ENCODE measurements at regions not wholly inside any gene's neighbourhood (a gene's known extent, or its start where the extent isn't known, plus 50 kb on each side); places are given as distances from the start of the nearest gene placed in this dataset.

DNA sequence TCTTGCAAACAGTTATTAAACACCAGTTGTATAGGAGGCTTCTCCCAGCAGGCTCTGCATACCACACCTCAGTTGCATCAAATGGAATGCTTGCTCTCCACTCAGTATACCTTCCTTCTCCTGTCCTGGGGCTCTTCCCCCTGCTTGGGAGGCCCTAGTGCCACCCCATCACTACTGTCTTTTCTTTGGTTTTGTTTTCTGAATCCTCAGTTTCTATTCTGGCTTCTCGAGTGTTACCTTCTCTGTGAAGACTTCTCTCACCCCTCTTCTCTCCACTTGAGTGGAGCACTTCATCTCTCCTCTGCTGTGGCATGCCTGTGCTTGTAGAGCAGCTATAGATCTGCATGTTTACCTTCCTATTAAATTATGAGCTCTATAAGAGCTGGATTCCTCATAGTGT lies 75.7 kb upstream of the TPRG1 start:
- H3K36me3 Mint-ChIP-seq (ENCODE audit: low read depth): no peaks in the 10 kb centered on the region
- intact Hi-C loops (cut with micrococcal nuclease): no loop called here
- H3K4me1 Mint-ChIP-seq (ENCODE audit: low read depth): peaks cover 6% of the 10 kb centered on the region
- no peak overlapping the region for H3K4me3 Mint-ChIP-seq
- no peaks in the 10 kb centered on the region for H3K27me3 Mint-ChIP-seq
- H3K27ac Mint-ChIP-seq: no peak overlapping the region
- H3K9me3 Mint-ChIP-seq: no peaks in the 10 kb centered on the region

DNA sequence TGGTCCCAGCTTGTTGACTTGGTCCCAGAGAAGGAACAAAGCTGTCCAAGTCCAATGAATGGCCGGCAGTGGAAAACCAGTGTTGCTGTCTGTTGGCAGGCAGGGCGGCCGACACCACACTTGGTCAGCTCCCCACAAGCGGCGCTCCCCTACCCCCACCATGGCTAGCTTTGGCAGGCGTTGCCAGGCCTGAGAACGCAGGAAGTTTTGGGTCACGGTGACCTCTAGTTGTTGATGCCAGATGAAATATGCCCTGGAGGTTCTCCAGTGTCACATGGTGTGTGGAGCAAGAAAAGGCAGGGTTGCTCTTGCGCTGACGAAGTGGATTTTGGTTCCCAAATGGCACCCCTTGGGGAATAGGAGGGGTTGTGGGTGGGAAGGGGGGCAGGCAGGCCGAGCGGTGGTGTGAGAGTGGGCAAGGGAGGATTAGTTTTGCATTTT lies 72.7 kb upstream of the TPRG1 start:
- intact Hi-C loops (cut with micrococcal nuclease): no loop called here
- no peaks in the 10 kb centered on the region for H3K27me3 Mint-ChIP-seq
- H3K4me1 Mint-ChIP-seq (ENCODE audit: low read depth): peaks cover 6% of the 10 kb centered on the region
- no peak overlapping the region for H3K4me3 Mint-ChIP-seq
- H3K27ac Mint-ChIP-seq: no peak overlapping the region
- H3K36me3 Mint-ChIP-seq (ENCODE audit: low read depth): no peaks in the 10 kb centered on the region
- no peaks in the 10 kb centered on the region for H3K9me3 Mint-ChIP-seq

DNA sequence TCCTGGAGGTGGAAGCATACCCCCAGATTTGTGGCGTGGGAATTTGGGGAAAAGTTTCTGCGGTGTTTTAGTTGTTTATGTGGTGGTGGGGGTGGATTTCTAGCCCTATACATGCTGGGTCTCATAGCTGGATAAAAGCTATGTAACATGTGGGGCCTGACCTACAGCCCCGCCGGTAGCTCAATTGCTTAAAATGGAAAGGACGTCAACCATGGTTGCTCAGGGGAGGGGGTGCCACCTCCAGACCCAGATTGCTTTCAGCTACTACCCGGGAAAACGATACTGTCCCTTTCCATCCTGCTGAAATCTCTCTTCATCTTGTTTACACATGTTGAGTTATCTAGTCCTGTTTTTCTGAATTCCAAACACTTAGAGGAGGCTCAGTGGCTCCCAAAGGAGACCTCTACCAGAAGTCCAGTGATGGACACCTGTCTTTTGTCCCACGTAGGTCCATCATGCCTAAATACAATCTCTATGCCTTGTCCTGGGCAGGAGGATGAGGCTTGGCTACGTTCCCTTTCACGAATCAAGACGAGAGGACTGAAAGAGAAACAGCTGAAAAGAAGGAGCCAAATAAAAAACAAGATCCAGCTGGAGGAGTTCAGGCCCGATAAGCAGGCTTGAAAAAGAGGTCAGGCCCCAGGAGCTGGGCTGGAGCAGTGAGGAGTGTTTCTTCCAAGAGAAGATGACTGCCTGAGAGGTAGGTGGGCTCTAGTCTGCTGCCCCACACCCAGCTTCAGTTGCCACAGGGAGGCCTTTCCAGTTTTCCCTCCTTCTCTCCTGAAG lies 72.1 kb upstream of the TPRG1 start:
- intact Hi-C loops (cut with micrococcal nuclease): no loop called here
- Mint-ChIP-seq H3K27me3 (peaks cover under 1% of the 10 kb centered on the region), H3K4me1 (ENCODE audit: low read depth) (peaks cover 6% of the 10 kb centered on the region), H3K4me3 (no peak overlapping the region), H3K9me3 (no peaks in the 10 kb centered on the region), H3K27ac (no peak overlapping the region), H3K36me3 (ENCODE audit: low read depth) (no peaks in the 10 kb centered on the region)

DNA sequence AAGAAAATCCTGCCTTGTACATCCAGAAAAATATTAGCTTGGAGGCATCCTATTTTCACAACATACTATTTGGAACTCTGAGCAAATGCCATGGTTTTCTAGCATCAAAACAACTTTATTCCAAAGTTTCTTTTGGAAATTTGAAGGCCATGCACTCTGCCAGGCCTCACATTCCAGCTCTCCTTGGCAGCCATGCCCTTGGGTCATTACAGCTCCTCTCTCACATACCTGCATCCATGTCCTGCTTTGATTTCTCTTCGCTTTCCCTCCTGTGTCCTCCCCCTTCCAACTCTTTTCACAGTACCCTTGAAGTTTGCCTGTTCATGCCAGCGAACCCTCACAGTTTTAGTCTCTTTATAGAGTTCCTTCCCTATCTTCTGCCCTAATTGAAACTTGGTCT lies 70.9 kb upstream of the TPRG1 start:
- Mint-ChIP-seq H3K36me3 (ENCODE audit: low read depth) (no peaks in the 10 kb centered on the region), H3K4me3 (no peak overlapping the region), H3K9me3 (no peaks in the 10 kb centered on the region), H3K4me1 (ENCODE audit: low read depth) (peaks cover 6% of the 10 kb centered on the region), H3K27me3 (peaks cover 3% of the 10 kb centered on the region), H3K27ac (no peak overlapping the region)
- intact Hi-C loops (cut with micrococcal nuclease): no loop called here

DNA sequence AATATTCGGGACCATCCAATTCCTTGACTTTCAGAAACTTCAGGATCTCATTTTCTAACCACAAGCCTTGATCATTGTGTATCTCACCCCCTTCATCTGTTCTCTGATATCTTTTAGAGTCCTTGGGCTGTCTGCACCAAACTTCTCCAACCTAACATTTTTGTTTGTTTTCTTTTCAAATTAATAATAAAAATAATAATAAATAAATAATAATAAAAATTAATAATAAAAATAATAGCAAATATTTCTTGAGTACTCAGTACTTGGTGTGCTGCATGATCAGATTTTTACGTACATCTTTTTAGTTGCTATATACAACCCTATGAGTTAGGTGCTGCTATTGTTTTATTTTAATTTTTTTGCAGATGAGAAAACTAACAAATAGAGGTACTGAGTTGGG lies 70.2 kb upstream of the TPRG1 start:
- Mint-ChIP-seq H3K4me1 (ENCODE audit: low read depth) (peaks cover 6% of the 10 kb centered on the region), H3K36me3 (ENCODE audit: low read depth) (no peaks in the 10 kb centered on the region), H3K27ac (no peak overlapping the region), H3K27me3 (peaks cover 3% of the 10 kb centered on the region), H3K9me3 (no peaks in the 10 kb centered on the region), H3K4me3 (no peak overlapping the region)
- intact Hi-C loops (cut with micrococcal nuclease): no loop called here

DNA sequence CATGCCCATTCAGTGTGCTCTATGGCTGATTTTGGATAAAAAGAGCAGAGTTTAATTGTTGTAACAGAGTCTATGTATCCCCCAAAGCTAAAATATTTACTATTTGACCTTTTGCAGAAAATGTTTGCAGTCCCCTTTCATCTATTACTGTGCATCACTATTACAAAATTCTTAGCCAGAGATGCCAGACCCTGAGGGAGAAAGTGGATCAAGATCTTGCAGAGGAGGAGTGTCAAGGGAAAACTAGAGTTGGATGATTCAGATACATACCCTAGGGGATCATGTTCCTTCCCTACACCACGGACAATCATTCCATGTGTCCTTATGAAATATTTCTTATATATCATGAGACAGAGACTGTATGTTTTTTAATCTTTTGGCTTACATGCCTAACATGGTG lies 68.6 kb upstream of the TPRG1 start:
- Mint-ChIP-seq H3K27me3 (peaks cover 3% of the 10 kb centered on the region), H3K9me3 (no peaks in the 10 kb centered on the region), H3K27ac (no peak overlapping the region), H3K4me1 (ENCODE audit: low read depth) (peaks cover 1% of the 10 kb centered on the region), H3K4me3 (no peak overlapping the region), H3K36me3 (ENCODE audit: low read depth) (no peaks in the 10 kb centered on the region)
- intact Hi-C loops (cut with micrococcal nuclease): no loop called here

DNA sequence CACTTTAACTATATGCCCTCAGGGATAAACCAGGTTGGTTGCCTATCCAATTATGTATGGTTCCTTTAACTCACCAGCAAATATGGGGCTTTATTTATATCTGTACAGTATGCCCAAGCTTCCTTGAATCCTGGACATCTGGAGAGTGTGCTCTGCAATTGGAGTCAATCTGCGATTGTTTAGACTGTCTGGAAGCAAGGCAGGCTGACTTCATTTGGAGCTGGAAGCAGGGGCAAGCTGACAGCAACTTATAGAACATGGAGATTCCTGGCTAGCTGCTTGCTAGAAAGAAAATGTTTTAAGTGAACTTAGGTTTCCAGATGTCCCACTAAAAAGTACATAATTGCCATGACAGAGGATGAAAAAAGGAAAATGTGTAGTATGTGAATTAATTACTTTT lies 63.7 kb upstream of the TPRG1 start:
- Mint-ChIP-seq H3K36me3 (ENCODE audit: low read depth) (no peaks in the 10 kb centered on the region), H3K27ac (no peak overlapping the region), H3K9me3 (no peaks in the 10 kb centered on the region), H3K4me1 (ENCODE audit: low read depth) (no peaks in the 10 kb centered on the region), H3K27me3 (peaks cover 9% of the 10 kb centered on the region), H3K4me3 (no peak overlapping the region)
- intact Hi-C loops (cut with micrococcal nuclease): no loop called here

DNA sequence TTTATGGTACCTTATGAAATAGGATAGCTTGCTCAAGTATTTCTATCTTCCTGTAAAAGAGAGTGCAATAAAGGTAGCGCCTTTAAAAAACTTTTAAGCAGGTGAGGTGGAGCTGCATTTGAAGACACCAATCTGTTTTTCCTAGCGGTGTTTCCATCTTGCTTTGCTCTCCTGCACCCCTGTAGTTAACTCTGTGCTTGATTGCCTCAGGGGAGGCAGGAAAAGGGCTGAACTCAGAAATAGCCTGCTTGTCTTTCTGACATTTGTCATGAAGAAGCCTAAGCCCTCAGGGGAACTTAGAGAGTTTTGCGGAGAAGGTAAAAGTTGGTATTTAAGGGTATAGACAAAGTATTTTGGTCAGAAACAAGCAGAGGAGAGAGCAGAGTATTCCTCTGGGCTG lies 63.0 kb upstream of the TPRG1 start:
- peaks cover 9% of the 10 kb centered on the region for H3K27me3 Mint-ChIP-seq
- intact Hi-C loops (cut with micrococcal nuclease): no loop called here
- no peaks in the 10 kb centered on the region for H3K36me3 Mint-ChIP-seq (ENCODE audit: low read depth)
- H3K27ac Mint-ChIP-seq: no peak overlapping the region
- H3K4me1 Mint-ChIP-seq (ENCODE audit: low read depth): no peaks in the 10 kb centered on the region
- H3K9me3 Mint-ChIP-seq: no peaks in the 10 kb centered on the region
- no peak overlapping the region for H3K4me3 Mint-ChIP-seq

DNA sequence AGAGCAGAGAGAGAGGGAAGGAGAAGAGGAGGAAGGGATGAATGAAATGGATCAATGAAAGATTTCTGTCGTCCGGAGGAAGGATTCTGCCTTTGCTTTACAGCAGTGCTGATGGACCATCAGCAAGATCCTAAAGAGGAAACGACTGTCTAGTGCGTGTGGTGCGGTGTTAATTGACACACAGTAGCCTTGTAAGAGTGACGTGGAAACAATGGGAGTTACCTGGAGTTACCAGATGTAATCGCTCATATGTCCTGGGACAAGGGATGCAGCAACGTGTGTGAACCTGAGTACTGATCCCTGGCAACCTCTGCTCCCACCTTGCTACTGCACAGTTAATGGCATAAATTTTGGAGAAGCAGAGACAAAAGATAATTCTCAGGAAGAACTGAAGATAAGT lies 62.6 kb upstream of the TPRG1 start:
- Mint-ChIP-seq H3K4me1 (ENCODE audit: low read depth) (no peaks in the 10 kb centered on the region), H3K27ac (no peak overlapping the region), H3K9me3 (no peaks in the 10 kb centered on the region), H3K36me3 (ENCODE audit: low read depth) (no peaks in the 10 kb centered on the region), H3K4me3 (no peak overlapping the region), H3K27me3 (peaks cover 9% of the 10 kb centered on the region)
- intact Hi-C loops (cut with micrococcal nuclease): no loop called here

DNA sequence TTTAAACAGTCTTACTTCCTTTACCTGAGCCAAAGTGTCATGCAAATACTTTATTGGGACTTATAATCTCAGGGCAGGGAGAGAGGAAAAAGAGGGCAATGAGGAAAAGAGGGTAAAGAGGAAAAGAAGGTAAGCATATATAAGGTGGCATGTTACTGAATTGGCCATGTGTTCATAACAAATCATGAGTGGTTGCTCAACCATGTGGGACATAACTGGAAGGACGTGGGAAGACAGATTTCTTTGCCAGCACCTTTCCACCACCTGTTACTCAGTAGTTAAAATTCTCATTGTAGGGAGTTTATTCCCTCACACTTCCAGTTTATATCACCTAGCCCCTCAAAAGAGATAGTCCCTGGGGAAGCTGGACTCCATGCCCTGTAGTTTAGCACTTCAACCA lies 54.7 kb upstream of the TPRG1 start:
- Mint-ChIP-seq H3K4me3 (no peak overlapping the region), H3K36me3 (ENCODE audit: low read depth) (no peaks in the 10 kb centered on the region), H3K27ac (no peak overlapping the region), H3K9me3 (peaks cover 28% of the 10 kb centered on the region), H3K27me3 (no peaks in the 10 kb centered on the region), H3K4me1 (ENCODE audit: low read depth) (no peaks in the 10 kb centered on the region)
- intact Hi-C loops (cut with micrococcal nuclease): no loop called here

DNA sequence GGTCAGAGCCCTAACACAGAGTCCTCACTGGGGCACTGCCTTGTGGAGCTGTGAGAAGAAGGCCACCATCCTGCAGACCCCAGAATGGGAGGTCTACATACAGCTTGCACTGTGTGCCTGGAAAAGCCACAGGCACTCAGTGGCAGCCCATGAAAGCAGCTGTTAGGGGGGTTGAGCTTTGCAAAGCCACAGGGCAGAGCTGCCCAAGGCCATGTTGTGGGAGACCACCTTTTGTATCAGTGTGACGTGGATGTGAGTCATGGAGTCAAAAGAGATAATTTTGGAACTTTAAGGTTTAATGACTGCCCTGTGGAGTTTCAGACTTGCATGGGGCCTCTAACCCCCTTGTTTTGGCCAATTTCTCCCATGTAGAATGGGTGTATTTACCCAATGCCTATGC lies 52.9 kb upstream of the TPRG1 start:
- Mint-ChIP-seq H3K9me3 (peaks cover 28% of the 10 kb centered on the region), H3K27me3 (no peaks in the 10 kb centered on the region), H3K36me3 (ENCODE audit: low read depth) (no peaks in the 10 kb centered on the region), H3K27ac (no peak overlapping the region), H3K4me3 (no peak overlapping the region), H3K4me1 (ENCODE audit: low read depth) (no peaks in the 10 kb centered on the region)
- intact Hi-C loops (cut with micrococcal nuclease): no loop called here

DNA sequence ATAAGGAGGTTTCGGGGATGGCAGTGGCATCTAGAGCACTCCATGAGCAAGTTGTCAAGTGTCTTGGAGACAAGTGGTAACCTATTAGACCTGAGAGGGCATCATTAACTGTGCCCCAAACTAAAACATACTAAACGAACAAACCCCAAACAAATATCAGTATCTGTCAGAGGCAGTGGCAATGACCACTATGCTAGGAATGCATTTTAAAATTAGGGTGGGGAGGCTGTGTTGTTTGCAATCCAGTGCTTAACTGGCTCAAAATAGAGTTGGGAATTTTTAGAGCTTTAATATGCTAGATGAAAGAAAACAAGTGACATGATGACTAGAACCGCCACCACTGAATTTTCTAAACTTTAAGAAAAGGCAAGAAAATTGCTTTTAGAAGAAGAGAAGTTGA lies 51.8 kb upstream of the TPRG1 start:
- no peaks in the 10 kb centered on the region for H3K4me1 Mint-ChIP-seq (ENCODE audit: low read depth)
- no peaks in the 10 kb centered on the region for H3K27me3 Mint-ChIP-seq
- no peaks in the 10 kb centered on the region for H3K36me3 Mint-ChIP-seq (ENCODE audit: low read depth)
- no peak overlapping the region for H3K4me3 Mint-ChIP-seq
- peaks cover 28% of the 10 kb centered on the region for H3K9me3 Mint-ChIP-seq
- intact Hi-C loops (cut with micrococcal nuclease): no loop called here
- H3K27ac Mint-ChIP-seq: no peak overlapping the region

DNA sequence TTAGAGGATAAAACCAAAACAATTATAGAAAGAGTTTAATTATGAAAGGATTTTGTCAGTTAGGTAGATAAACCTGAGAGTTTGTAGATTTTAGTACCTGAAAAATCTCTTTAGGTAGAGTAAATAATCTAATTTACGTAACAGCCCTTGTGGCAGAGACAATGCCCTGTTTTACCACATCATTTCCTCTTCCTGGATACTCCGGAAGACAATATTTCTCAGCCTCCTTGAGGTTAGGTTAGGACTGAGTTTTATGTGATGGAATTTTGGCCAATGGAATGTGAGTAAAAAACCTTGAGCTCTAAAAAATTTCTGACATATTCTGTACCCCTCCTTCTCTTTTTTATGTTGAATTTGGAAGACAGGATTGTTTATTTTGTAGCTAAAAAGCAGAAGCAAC lies 50.7 kb upstream of the TPRG1 start:
- Mint-ChIP-seq H3K36me3 (ENCODE audit: low read depth) (no peaks in the 10 kb centered on the region), H3K9me3 (peaks cover 28% of the 10 kb centered on the region), H3K4me1 (ENCODE audit: low read depth) (no peaks in the 10 kb centered on the region), H3K4me3 (no peak overlapping the region), H3K27ac (no peak overlapping the region), H3K27me3 (no peaks in the 10 kb centered on the region)
- intact Hi-C loops (cut with micrococcal nuclease): no loop called here
